ENCODE measurements at regions not wholly inside any gene's neighbourhood (a gene's known extent, or its start where the extent isn't known, plus 50 kb on each side); places are given as distances from the start of the nearest gene placed in this dataset.

- peak; percentile 56 for TF ChIP-seq NFIC (IDR thresholded peaks at IDR 0.05)
- TF ChIP-seq TEAD4 (IDR thresholded peaks at IDR 0.05) = peak; percentile 40; the same call in 1 of the 2 replicates
- no peak for TF ChIP-seq RAD21 (IDR thresholded peaks at IDR 0.05; ENCODE audit: low read depth)
Measured at GRCh38 chr18:10195529-10195928, 258.9 kb upstream of the APCDD1 start.

- TF ChIP-seq USF1 (IDR thresholded peaks at IDR 0.05) (0 out of 2 replicates have a peak, but pooled peaks have one; percentile 18), MAX (IDR thresholded peaks at IDR 0.05) (0 out of 2 replicates have a peak, but pooled peaks have one; percentile 21), EGR1 (IDR thresholded peaks at IDR 0.05) (peak; percentile 46; the same call in 1 of the 2 replicates), REST (IDR thresholded peaks at IDR 0.05; ENCODE audit: low read depth) (no peak), YY1 (IDR thresholded peaks at IDR 0.05; ENCODE audit: low read depth) (0 out of 2 replicates have a peak, but pooled peaks have one; percentile 6), TEAD4 (IDR thresholded peaks at IDR 0.05) (peak; percentile 89), EP300 (IDR thresholded peaks at IDR 0.05; ENCODE audit: borderline replicate concordance) (0 out of 2 replicates have a peak, but pooled peaks have one; percentile 26), CEBPB (IDR thresholded peaks at IDR 0.05) (no peak), TCF12 (IDR thresholded peaks at IDR 0.05; ENCODE audit: low read depth) (no peak)
Measured at GRCh38 chr18:10197097-10197496, 257.3 kb upstream of the APCDD1 start.

- TF ChIP-seq TAF1 (IDR thresholded peaks at IDR 0.05; ENCODE audit: low read depth) (no peak), YY1 (IDR thresholded peaks at IDR 0.05; ENCODE audit: low read depth) (no peak), FOXM1 (IDR thresholded peaks at IDR 0.05; ENCODE audit: borderline replicate concordance, low read depth) (no peak), RAD21 (IDR thresholded peaks at IDR 0.05; ENCODE audit: low read depth) (no peak), CEBPB (IDR thresholded peaks at IDR 0.05) (no peak), CREB1 (IDR thresholded peaks at IDR 0.05; ENCODE audit: low read depth) (no peak), ZBTB7A (IDR thresholded peaks at IDR 0.05; ENCODE audit: low read depth) (no peak), NFIC (IDR thresholded peaks at IDR 0.05) (no peak), EGR1 (IDR thresholded peaks at IDR 0.05) (no peak), REST (IDR thresholded peaks at IDR 0.05; ENCODE audit: low read depth) (no peak), MAX (IDR thresholded peaks at IDR 0.05) (no peak), USF1 (IDR thresholded peaks at IDR 0.05) (no peak), TEAD4 (IDR thresholded peaks at IDR 0.05) (no peak), EP300 (IDR thresholded peaks at IDR 0.05; ENCODE audit: borderline replicate concordance) (no peak), TCF12 (IDR thresholded peaks at IDR 0.05; ENCODE audit: low read depth) (no peak)
Measured at GRCh38 chr18:10201226-10201625, 253.2 kb upstream of the APCDD1 start.

GRCh38 chr18:10201659-10202058 is 252.8 kb upstream of the APCDD1 start:
- TF ChIP-seq YY1 (IDR thresholded peaks at IDR 0.05; ENCODE audit: low read depth) (no peak), EP300 (IDR thresholded peaks at IDR 0.05; ENCODE audit: borderline replicate concordance) (no peak), EGR1 (IDR thresholded peaks at IDR 0.05) (no peak), ZBTB7A (IDR thresholded peaks at IDR 0.05; ENCODE audit: low read depth) (no peak), REST (IDR thresholded peaks at IDR 0.05; ENCODE audit: low read depth) (no peak), NFIC (IDR thresholded peaks at IDR 0.05) (no peak), TCF12 (IDR thresholded peaks at IDR 0.05; ENCODE audit: low read depth) (no peak), CEBPB (IDR thresholded peaks at IDR 0.05) (no peak), RAD21 (IDR thresholded peaks at IDR 0.05; ENCODE audit: low read depth) (no peak), TAF1 (IDR thresholded peaks at IDR 0.05; ENCODE audit: low read depth) (no peak), MAX (IDR thresholded peaks at IDR 0.05) (no peak), TEAD4 (IDR thresholded peaks at IDR 0.05) (no peak), USF1 (IDR thresholded peaks at IDR 0.05) (no peak), CREB1 (IDR thresholded peaks at IDR 0.05; ENCODE audit: low read depth) (no peak), FOXM1 (IDR thresholded peaks at IDR 0.05; ENCODE audit: borderline replicate concordance, low read depth) (no peak)

All from Ishikawa (cell line).